Posterior vena cava (tissue), 2 donors: ENCODE measurements at regions not wholly inside any gene's neighbourhood (a gene's known extent, or its start where the extent isn't known, plus 50 kb on each side); places are given as distances from the start of the nearest gene placed in this dataset.
"Not testable (repeated sequence)": the region's sequence is repeated elsewhere in the genome, so short reads cannot be mapped to it uniquely, and the experiment has no call there.

Experiments
- DNase-seq: peaks from one replicate; pipeline ENCODE4 v3.0.0-alpha.2; 2020; ENCODE audit warnings: low spot score
- intact Hi-C, 2 donors: fragments of 100-400 bp; cut with DNase I; formaldehyde crosslinking; loops; one replicate each; pipeline versions ENCODE4 v1.14.1 to v1.14.2; 2022 to 2023
- donor health status: DM: yes; HTN: yes; CAD: no.
- donor health status: DM: yes; HTN: yes; CAD: no.

- no peak for DNase-seq
These were observed 556.8 kb downstream of the NSUN3 start for GRCh38 chr3:94619643-94620042.

GRCh38 chr3:94626573-94626972 lies 563.7 kb downstream of the NSUN3 start:
- DNase-seq: no peak

More at GRCh38 chr3:94619643-94620042, 556.8 kb downstream of the NSUN3 start:
- intact Hi-C loops: no loop called here

DNA sequence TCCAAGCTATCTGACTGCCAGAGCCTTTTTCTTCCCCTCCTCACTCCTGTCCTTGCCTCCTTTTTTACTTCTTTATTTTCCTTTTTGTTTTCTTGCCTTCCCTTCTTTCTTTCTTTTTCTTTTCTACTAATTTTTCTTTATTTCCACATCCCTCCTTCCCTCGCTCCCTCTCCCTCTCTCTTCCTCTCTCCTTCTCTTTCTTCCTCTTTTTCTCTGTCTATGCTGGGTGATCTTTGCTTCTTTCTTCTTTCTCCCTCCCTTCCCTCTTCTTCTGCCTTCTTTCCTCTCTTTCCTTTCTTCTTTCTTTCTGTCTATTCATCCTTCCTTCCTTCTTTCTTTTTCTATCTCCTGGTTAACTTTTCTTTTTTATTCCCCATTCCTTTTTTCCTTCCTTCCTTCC lies 564.8 kb downstream of the NSUN3 start:
- no peak for DNase-seq
- intact Hi-C loops: no loop called here

More at GRCh38 chr3:94626573-94626972, 563.7 kb downstream of the NSUN3 start:
- intact Hi-C loops: no loop called here

DNA sequence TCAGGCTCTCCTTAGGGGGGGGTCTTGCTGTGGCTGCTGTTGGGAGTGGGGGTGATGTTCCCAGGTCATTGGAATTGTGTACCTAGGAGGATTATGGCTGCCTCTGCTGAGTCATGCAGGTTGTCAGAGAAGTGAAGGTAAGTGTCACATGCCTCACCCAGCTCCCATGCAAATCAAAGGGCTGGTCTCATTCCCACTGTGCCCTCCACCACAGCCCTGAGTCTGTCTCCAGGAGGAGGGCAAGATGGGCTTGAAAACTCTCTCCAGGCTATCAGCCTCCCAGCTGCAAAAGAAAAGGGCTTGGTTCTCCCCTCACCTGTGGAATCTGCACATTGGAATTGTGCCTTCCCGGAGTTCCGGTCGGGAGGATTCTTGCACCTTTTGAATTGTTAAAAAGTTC lies 580.5 kb downstream of the NSUN3 start:
- intact Hi-C loops: no loop called here
- no peak for DNase-seq

DNA sequence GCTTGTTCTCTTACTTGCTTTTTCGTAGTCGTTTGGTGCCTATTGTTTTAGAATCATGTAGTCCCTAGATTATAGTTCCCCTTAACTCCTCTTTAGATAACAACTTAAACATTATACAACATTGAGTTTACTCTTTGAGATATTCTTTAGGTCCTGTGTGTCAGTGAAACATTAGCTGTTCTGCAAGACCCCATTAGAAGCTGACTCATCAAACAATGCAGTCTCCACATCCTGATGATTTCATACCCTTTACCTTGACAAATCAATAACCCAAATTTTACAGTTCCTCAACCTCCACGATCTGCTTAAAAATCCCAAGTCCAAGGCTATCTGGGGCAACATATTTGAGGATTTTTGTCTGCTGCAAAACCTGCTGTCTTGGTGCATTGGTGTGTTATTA lies 582.9 kb downstream of the NSUN3 start:
- no peak for DNase-seq
- intact Hi-C loops: no loop called here

GRCh38 chr3:94647131-94647530 lies 584.3 kb downstream of the NSUN3 start:
- intact Hi-C loops: no loop called here
- no peak for DNase-seq

- DNase-seq, intact Hi-C loops: not testable (repeated sequence)
These were observed 585.7 kb downstream of the NSUN3 start for GRCh38 chr3:94648270-94649180.

DNA sequence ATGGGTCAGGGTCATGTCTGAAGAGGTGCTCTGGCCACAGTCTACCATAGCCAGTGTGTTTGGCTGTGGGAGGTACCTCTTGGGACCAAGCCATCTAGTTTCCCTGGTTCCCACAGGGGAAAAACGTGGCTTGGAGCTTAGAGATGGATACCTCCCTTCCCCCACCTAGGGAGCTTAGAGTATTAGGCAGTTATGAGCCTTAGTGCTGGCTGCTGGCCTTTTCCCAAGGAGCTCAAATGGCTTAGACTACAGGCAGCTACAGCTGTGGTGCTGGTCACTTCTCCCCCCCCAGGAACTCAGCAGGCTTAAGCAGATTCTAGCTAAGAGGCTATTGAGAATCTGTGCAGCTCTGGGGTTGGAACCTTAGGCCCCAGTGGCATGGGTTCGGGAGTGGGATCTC lies 591.2 kb downstream of the NSUN3 start:
- DNase-seq: no peak
- intact Hi-C loops: no loop called here

- intact Hi-C loops: loop anchor here in 1 of 2 donors (10.0 kb wide), 1 partner anchor 789 kb away; no protein-coding TSS in a partner anchor
- DNase-seq: no peak
These were observed 603.1 kb downstream of the NSUN3 start for GRCh38 chr3:94665922-94666321.

DNA sequence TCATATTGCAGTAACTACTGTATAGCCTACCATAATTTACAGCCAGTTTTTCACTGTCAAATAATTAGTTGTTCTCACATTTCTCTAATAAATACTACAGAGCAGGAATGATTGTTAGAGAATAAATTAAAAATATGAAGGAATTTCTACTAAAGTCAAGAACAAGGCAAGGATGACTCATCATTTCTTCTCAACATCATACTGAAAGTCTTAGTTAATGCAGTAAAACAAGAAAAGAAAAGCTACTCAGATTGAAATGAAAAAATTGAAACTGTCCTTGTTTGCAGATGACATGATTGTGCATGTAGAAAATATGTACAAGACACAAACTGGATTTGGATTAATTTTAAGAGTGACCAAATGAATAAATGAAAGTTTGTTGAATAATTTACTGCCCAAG lies 608.2 kb downstream of the NSUN3 start:
- intact Hi-C loops: no loop called here
- no peak for DNase-seq

DNA sequence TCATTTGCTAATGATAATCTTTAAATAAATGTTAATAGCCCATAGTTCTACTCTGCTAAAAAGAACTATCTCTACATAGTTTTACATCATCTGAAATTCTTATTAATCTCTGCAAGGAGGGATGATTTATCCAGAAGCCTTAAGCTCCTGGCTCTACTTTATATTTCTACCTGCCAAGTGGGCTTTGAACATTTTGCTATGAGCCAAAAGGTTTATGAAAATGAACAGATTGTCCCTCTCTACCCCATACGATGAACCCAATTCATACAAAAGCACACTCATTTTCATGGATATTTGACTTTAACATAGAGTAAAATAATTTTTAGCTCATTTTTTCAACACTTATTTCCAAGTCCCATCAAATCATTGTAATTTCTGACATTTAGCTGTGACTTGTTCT lies 611.0 kb downstream of the NSUN3 start:
- no peak for DNase-seq
- intact Hi-C loops: no loop called here

GRCh38 chr3:94686208-94686607 lies 623.3 kb downstream of the NSUN3 start:
- no peak for DNase-seq
- intact Hi-C loops: no loop called here

- no peak for DNase-seq
- intact Hi-C loops: no loop called here
These were observed 631.3 kb downstream of the NSUN3 start for GRCh38 chr3:94693997-94694640.

GRCh38 chr3:94694894-94695293 lies 632.0 kb downstream of the NSUN3 start:
- DNase-seq: no peak
- intact Hi-C loops: no loop called here

GRCh38 chr3:94704467-94704866 lies 641.6 kb downstream of the NSUN3 start:
- intact Hi-C loops: no loop called here
- no peak for DNase-seq

GRCh38 chr3:94709249-94709902 lies 646.5 kb downstream of the NSUN3 start:
- intact Hi-C loops: no loop called here
- no peak for DNase-seq

GRCh38 chr3:94714194-94714593 lies 651.3 kb downstream of the NSUN3 start:
- no peak for DNase-seq
- intact Hi-C loops: no loop called here

- DNase-seq: no peak
- intact Hi-C loops: no loop called here
These were observed 653.6 kb downstream of the NSUN3 start for GRCh38 chr3:94716326-94717018.

- DNase-seq: no peak
- intact Hi-C loops: no loop called here
These were observed 671.3 kb downstream of the NSUN3 start for GRCh38 chr3:94734206-94734605.

DNA sequence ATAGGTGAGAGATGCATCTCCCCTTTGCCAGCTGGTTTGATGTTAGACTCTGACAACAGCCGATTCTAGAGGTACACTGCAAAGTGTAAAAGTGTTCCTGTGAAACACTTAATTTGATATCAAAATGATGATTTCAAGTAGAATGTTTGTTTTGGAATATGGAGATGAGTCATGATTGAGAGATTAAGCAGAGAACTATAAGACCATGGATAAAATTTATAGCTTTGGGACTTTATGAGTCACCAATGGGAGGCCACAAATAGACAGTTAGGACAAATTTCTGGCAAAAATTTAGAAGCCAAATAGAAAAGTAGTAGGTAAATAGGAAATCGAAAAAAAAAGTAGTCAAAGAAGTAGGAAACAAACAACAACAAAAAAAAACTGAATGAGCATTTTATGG lies 672.5 kb downstream of the NSUN3 start:
- intact Hi-C loops: no loop called here
- DNase-seq: no peak
